HepG2 (cell line): ENCODE measurements at regions not wholly inside any gene's neighbourhood (a gene's known extent, or its start where the extent isn't known, plus 50 kb on each side); places are given as distances from the start of the nearest gene placed in this dataset.

Experiments
- ATAC-seq: fragments of 200-7000 bp; cut with Tn5 transposase; 3 replicates; pipeline ENCODE4 v1.9.1; 2020; ENCODE audit warnings: mild to moderate bottlenecking, moderate library complexity
- BruUV-seq: library from RNA; stranded (reverse); fragments of 400-500 nt; replicated peaks from 2 replicates; lab custom pipeline; 2021; lab: Mats Ljungman, UMichigan
- CTCF ChIA-PET: fragments of 300-600 bp; formaldehyde crosslinking; extraction: SDS; loops from one replicate; lab custom pipeline; 2021; ENCODE audit warnings: low total read pairs, inconsistent platforms, low intra/inter-chr PET ratio; lab: Yijun Ruan, JAX
- POLR2A ChIA-PET: fragments of 350-600 bp; sonication (Branson Sonifier 250); formaldehyde crosslinking; loops from one replicate; lab custom pipeline; 2020; ENCODE audit warnings: antibody characterized with exemption, inconsistent platforms; lab: Yijun Ruan, JAX
- DNase-seq: peaks from one replicate; pipeline ENCODE4 v3.0.0-alpha.2; 2015; ENCODE audit warnings: low spot score
- FAIRE-seq: peaks from 3 replicates; lab custom pipeline; 2011; peaks lifted over from hg19 to GRCh38; lab: Jason Lieb, UNC
- H2AFZ ChIP-seq: one replicate; pipeline ENCODE4 v1.6.1; 2011; ENCODE audit warnings: low read length, inconsistent platforms
- H3K27ac ChIP-seq: fragments of 300-600 bp; 3 replicates; pipeline ENCODE4 v1.8.0; 2011; ENCODE audit warnings: mixed run types, mild to moderate bottlenecking, mixed read lengths, low read length, inconsistent platforms; ENCODE audit not compliant: insufficient read depth; ENCODE audit errors: extremely low read length
- H3K27me3 ChIP-seq, 2 experiments: fragments of 200-600 bp in 1 of 2; 2 replicates in 1 of 2; 3 replicates in 1 of 2; pipeline versions ENCODE4 v1.6.0 to v1.8.0; 2011; ENCODE audit warnings: low read length in 2 of 2, mild to moderate bottlenecking in 2 of 2, moderate library complexity in 2 of 2, inconsistent platforms in 1 of 2; ENCODE audit not compliant: insufficient read depth in 2 of 2, control insufficient read depth in 1 of 2
- H3K36me3 ChIP-seq, 2 experiments: fragments of 200-600 bp in 1 of 2; replicated peaks in 1 of 2; 2 replicates in 1 of 2; 3 replicates in 1 of 2; pipeline versions ENCODE4 v1.5.1 to v1.8.0; 2011; ENCODE audit warnings: low read length in 2 of 2, inconsistent platforms in 1 of 2; ENCODE audit not compliant: insufficient read depth in 2 of 2, control insufficient read depth in 1 of 2
- H3K4me1 ChIP-seq: 2 replicates; pipeline ENCODE4 v1.5.1; 2012; ENCODE audit warnings: low read length, inconsistent platforms; ENCODE audit not compliant: insufficient read depth
- H3K4me2 ChIP-seq: 2 replicates; pipeline ENCODE4 v1.6.0; 2011; ENCODE audit warnings: low read depth, low read length, inconsistent platforms
- H3K4me3 ChIP-seq, 3 experiments: fragments of 200-600 bp in 1 of 3; sonication (generic), shearing (Covaris generic) in 1 of 3; replicated peaks in 1 of 3; 2 replicates each; pipeline ENCODE4 v1.5.1; 2011 to 2016; ENCODE audit warnings: low read length in 3 of 3, inconsistent platforms in 2 of 3, low read depth in 2 of 3, mild to moderate bottlenecking in 2 of 3, control low read depth in 1 of 3, mixed read lengths in 1 of 3; ENCODE audit not compliant: insufficient read depth in 1 of 3
- H3K79me2 ChIP-seq: one replicate; pipeline ENCODE4 v1.6.1; 2011; ENCODE audit warnings: low read length, inconsistent platforms; ENCODE audit not compliant: insufficient read depth
- H3K9ac ChIP-seq: 2 replicates; pipeline ENCODE4 v1.6.0; 2011; ENCODE audit warnings: mild to moderate bottlenecking, low read depth, low read length, inconsistent platforms; ENCODE audit not compliant: insufficient read depth
- H3K9me3 ChIP-seq: 2 replicates; pipeline ENCODE4 v1.5.1; 2012; ENCODE audit warnings: mild to moderate bottlenecking, low read length
- H4K20me1 ChIP-seq: 2 replicates; pipeline ENCODE4 v1.6.0; 2011; ENCODE audit warnings: inconsistent platforms, mild to moderate bottlenecking, low read length, moderate library complexity; ENCODE audit not compliant: insufficient read depth
- CHD2 ChIP-seq: IDR thresholded peaks from 2 replicates; pipeline ENCODE4 v1.6.1; 2011; ENCODE audit warnings: low read depth, low read length, improper control_type of control experiment
- NCOA1 ChIP-seq: sonication (generic); formaldehyde crosslinking; IDR thresholded peaks from 2 replicates; pipeline ENCODE4 v1.9.0; 2021; ENCODE audit warnings: missing genetic modification reagents
- NCOA5 ChIP-seq: sonication (generic); formaldehyde crosslinking; IDR thresholded peaks from 2 replicates; pipeline ENCODE4 v1.4.0; 2020; ENCODE audit warnings: missing genetic modification reagents
- SOX13 ChIP-seq, 3 experiments: fragments of 450-650 bp in 1 of 3; sonication (generic) in 1 of 3; formaldehyde crosslinking in 1 of 3; IDR thresholded peaks in 2 of 3; conservative IDR thresholded peaks in 1 of 3; 2 replicates each; pipeline versions ENCODE4 v1.5.0 to v1.6.1; 2016 to 2020; ENCODE audit warnings: antibody characterized with exemption in 1 of 3, mild to moderate bottlenecking in 1 of 3, missing compliant biosample characterization in 1 of 3, missing genetic modification reagents in 1 of 3, moderate library complexity in 1 of 3
- SOX6 ChIP-seq, 2 experiments: fragments of 450-650 bp in 1 of 2; sonication (generic) in 1 of 2; formaldehyde crosslinking in 1 of 2; IDR thresholded peaks; 2 replicates each; pipeline versions ENCODE4 v1.4.0 to v1.6.1; 2017 to 2020; ENCODE audit warnings: antibody characterized with exemption in 1 of 2, mild to moderate bottlenecking in 1 of 2, missing genetic modification reagents in 1 of 2
- SRY ChIP-seq: sonication (generic); formaldehyde crosslinking; IDR thresholded peaks from 2 replicates; pipeline ENCODE4 v1.8.0; 2022; ENCODE audit warnings: mild to moderate bottlenecking, missing genetic modification reagents
- ZNF12 ChIP-seq: sonication (generic); formaldehyde crosslinking; IDR thresholded peaks from 2 replicates; pipeline ENCODE4 v1.5.0; 2020; ENCODE audit warnings: missing genetic modification reagents
- ZNF7 ChIP-seq: IDR thresholded peaks from 2 replicates; pipeline ENCODE4 v1.6.1; 2016; ENCODE audit warnings: missing biosample characterization, missing genetic modification reagents
- WGBS: methylation state at CpG from one replicate; pipeline ENCODE4 v1.1.6; 2017; ENCODE audit warnings: low lambda C conversion rate; 5-methylcytosine and 5-hydroxymethylcytosine counted together
- in situ Hi-C: cut with HindIII; loops from 2 replicates; pipeline ENCODE4 v1.10.0; 2017; ENCODE audit warnings: low pct_unique_long_range_greater_than_20kb; ENCODE audit not compliant: extremely low pct_ligation_motif_present
- intact Hi-C: fragments of 100-400 bp; cut with micrococcal nuclease; formaldehyde crosslinking; loops from one replicate; pipeline ENCODE4 v1.10.0; 2022; ENCODE audit not compliant: unreplicated experiment
- TF ChIP-seq, protein P1 (sequence below): sonication (generic); formaldehyde crosslinking; IDR thresholded peaks from 2 replicates; pipeline ENCODE4 v1.4.0; 2020; ENCODE audit warnings: low read depth, mild to moderate bottlenecking, missing genetic modification reagents
- TF ChIP-seq, protein P2 (sequence below): sonication (generic); formaldehyde crosslinking; IDR thresholded peaks from 2 replicates; pipeline ENCODE4 v1.5.1; 2020; ENCODE audit warnings: mild to moderate bottlenecking, missing genetic modification reagents
- TF ChIP-seq, protein P3 (sequence below): sonication (generic); formaldehyde crosslinking; IDR thresholded peaks from 2 replicates; pipeline ENCODE4 v1.5.0; 2020; ENCODE audit warnings: missing genetic modification reagents

- WGBS = 86% methylated on average over 1 of the region's 1 CpG
- intact Hi-C loops (no loop called here), in situ Hi-C loops (no loop called here)
- POLR2A ChIA-PET = no interaction called here
- CTCF ChIA-PET = no interaction called here
- H3K4me3 ChIP-seq = no peak overlapping the region
- DNase-seq (no peak), FAIRE-seq (no peak), ATAC-seq (no peak)
- no peaks in the 10 kb centered on the region for H3K4me1 ChIP-seq
- no peaks in the 10 kb centered on the region for H3K36me3 ChIP-seq
- no peaks in the 10 kb centered on the region for H3K9me3 ChIP-seq
- H3K79me2 ChIP-seq = no peaks in the 10 kb centered on the region
- no peaks in the 10 kb centered on the region for H4K20me1 ChIP-seq
- TF ChIP-seq NCOA1 (CRISPR knock-in tag) = no peak
- H3K27me3 ChIP-seq = no peaks in the 10 kb centered on the region; a peak in 1 of 5 replicates
- no peak overlapping the region for H3K27ac ChIP-seq
- H3K4me2 ChIP-seq = no peak overlapping the region
- BruUV-seq = no TSS peak
- H3K9ac ChIP-seq = no peak overlapping the region
- no peak overlapping the region for H2AFZ ChIP-seq
These were observed 62.6 kb downstream of the DUSP6 start for GRCh38 chr12:89289720-89290119.

DNA sequence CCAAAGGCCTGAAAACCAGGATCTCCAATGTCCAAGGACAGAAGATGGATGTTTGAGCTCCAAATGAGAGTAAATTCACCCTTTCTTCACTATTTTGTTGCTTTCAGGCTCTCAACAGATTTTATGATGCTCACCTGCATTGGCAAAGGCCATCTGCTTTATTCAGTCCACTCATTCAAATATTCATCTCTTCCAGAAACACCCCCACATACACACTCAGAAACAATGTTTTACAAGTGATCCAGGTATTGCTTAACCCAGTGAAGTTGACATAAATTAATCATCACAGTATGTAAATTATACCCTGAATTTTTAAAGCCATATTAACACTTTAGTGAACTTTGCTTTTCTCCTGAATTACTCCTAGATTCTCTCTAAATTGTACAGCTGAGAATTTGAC is 63.3 kb downstream of the DUSP6 start:
- H4K20me1 ChIP-seq = no peaks in the 10 kb centered on the region
- POLR2A ChIA-PET = no interaction called here
- intact Hi-C loops = no loop called here
- no peaks in the 10 kb centered on the region for H3K79me2 ChIP-seq
- H3K27ac ChIP-seq = no peak overlapping the region
- CTCF ChIA-PET = no interaction called here
- DNase-seq = no peak
- no peaks in the 10 kb centered on the region; a peak in 1 of 5 replicates for H3K27me3 ChIP-seq
- H3K9ac ChIP-seq = no peak overlapping the region
- no TSS peak for BruUV-seq
- no peak overlapping the region for H3K4me3 ChIP-seq
- H3K4me1 ChIP-seq = no peaks in the 10 kb centered on the region
- H2AFZ ChIP-seq = no peak overlapping the region
- no peaks in the 10 kb centered on the region for H3K9me3 ChIP-seq
- ATAC-seq = no peak
- in situ Hi-C loops = no loop called here
- FAIRE-seq = no peak
- no peak overlapping the region for H3K4me2 ChIP-seq
- no peaks in the 10 kb centered on the region for H3K36me3 ChIP-seq
- no peak for TF ChIP-seq SRY (CRISPR knock-in tag)
- TF ChIP-seq SOX13 (IDR thresholded peaks at IDR 0.05) = no peak
- TF ChIP-seq SOX13 (CRISPR knock-in tag; conservative IDR thresholded peaks at IDR 0.05 in 1 of 2, IDR thresholded peaks at IDR 0.05 in 1 of 2) = no peak
- TF ChIP-seq, protein P1, sequence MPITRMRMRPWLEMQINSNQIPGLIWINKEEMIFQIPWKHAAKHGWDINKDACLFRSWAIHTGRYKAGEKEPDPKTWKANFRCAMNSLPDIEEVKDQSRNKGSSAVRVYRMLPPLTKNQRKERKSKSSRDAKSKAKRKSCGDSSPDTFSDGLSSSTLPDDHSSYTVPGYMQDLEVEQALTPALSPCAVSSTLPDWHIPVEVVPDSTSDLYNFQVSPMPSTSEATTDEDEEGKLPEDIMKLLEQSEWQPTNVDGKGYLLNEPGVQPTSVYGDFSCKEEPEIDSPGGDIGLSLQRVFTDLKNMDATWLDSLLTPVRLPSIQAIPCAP (CRISPR knock-in tag) = no peak
- TF ChIP-seq ZNF7 (CRISPR knock-in tag) = no peak
- TF ChIP-seq, protein P2, sequence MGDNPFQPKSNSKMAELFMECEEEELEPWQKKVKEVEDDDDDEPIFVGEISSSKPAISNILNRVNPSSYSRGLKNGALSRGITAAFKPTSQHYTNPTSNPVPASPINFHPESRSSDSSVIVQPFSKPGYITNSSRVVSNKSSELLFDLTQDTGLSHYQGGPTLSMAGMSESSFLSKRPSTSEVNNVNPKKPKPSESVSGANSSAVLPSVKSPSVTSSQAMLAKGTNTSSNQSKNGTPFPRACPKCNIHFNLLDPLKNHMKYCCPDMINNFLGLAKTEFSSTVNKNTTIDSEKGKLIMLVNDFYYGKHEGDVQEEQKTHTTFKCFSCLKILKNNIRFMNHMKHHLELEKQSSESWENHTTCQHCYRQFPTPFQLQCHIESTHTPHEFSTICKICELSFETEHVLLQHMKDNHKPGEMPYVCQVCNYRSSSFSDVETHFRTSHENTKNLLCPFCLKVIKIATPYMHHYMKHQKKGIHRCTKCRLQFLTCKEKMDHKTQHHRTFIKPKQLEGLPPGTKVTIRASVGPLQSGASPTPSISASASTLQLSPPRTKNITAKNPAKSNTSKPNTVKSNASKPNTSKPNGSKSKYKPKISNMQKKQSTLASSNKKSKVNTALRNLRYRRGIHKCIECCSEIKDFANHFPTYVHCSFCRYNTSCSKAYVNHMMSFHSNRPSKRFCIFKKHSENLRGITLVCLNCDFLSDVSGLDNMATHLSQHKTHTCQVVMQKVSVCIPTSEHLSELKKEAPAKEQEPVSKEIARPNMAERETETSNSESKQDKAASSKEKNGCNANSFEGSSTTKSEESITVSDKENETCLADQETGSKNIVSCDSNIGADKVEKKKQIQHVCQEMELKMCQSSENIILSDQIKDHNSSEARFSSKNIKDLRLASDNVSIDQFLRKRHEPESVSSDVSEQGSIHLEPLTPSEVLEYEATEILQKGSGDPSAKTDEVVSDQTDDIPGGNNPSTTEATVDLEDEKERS (CRISPR knock-in tag) = no peak
- no peak for TF ChIP-seq CHD2
- TF ChIP-seq, protein P3, sequence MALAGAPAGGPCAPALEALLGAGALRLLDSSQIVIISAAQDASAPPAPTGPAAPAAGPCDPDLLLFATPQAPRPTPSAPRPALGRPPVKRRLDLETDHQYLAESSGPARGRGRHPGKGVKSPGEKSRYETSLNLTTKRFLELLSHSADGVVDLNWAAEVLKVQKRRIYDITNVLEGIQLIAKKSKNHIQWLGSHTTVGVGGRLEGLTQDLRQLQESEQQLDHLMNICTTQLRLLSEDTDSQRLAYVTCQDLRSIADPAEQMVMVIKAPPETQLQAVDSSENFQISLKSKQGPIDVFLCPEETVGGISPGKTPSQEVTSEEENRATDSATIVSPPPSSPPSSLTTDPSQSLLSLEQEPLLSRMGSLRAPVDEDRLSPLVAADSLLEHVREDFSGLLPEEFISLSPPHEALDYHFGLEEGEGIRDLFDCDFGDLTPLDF (CRISPR knock-in tag) = no peak
- no peak for TF ChIP-seq ZNF12 (CRISPR knock-in tag)
- no peak for TF ChIP-seq NCOA5
- no peak for TF ChIP-seq SOX6 (IDR thresholded peaks at IDR 0.05)
- no peak for TF ChIP-seq SOX6 (CRISPR knock-in tag; IDR thresholded peaks at IDR 0.05)
